H1 (cell line): ENCODE measurements at regions not wholly inside any gene's neighbourhood (a gene's known extent, or its start where the extent isn't known, plus 50 kb on each side); places are given as distances from the start of the nearest gene placed in this dataset.

Experiments used
- BRCA1 ChIP-seq: IDR thresholded peaks from 2 replicates; pipeline ENCODE4 v1.6.1; 2012; ENCODE audit warnings: low read depth, low read length, improper control_type of control experiment
- RNF2 ChIP-seq: fragments of 200-900, 300-1000 bp; sonication (generic); IDR thresholded peaks from 2 replicates; pipeline ENCODE4 v1.7.1; 2016; ENCODE audit warnings: borderline replicate concordance, low read depth, mild to moderate bottlenecking, antibody characterized with exemption, low read length; ENCODE audit not compliant: poor library complexity, severe bottlenecking; ENCODE audit errors: missing control alignments
- SP1 ChIP-seq: IDR thresholded peaks from 2 replicates; pipeline ENCODE4 v1.6.1; 2011; ENCODE audit warnings: low read depth, low read length
- TCF12 ChIP-seq: IDR thresholded peaks from 2 replicates; pipeline ENCODE4 v1.6.1; 2011; ENCODE audit warnings: low read depth, mild to moderate bottlenecking, low read length

DNA sequence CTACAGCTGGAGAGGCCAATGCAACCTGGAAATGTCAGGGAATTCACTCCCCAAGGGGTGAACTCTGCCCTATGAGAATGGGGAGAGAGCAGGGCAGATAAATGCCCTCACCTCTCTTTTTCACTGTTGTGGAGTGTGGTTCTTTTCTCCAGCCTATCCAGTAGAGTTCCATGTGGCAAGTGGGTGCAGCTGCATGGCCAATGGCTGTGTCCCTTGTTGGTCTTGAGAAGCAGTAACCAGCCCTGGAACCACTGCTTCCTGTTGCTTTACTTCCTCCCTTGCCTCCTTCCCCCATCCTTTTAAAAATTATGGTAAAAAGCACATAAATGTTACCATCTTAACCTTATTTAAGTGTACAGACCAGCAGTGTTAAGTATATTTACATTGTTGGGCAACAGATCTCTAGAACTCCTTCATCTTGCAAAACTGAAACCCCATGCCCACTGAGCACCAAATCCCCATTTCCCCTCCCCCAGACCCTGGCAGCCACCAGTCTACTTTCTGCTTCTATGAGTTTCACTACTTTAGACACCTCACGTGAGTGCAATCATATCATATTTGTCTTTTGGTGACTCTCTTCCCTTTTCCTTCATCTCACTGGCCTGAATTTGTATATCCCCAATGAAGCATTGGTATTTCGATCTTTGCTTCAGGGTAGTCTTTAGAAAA, 77.0 kb upstream of the GRIP1 start (continued):
- no peak for TF ChIP-seq TCF12
- no peak for TF ChIP-seq SP1
- TF ChIP-seq RNF2 = no peak
- no peak for TF ChIP-seq BRCA1
